ENCODE measurements at regions not wholly inside any gene's neighbourhood (a gene's known extent, or its start where the extent isn't known, plus 50 kb on each side); places are given as distances from the start of the nearest gene placed in this dataset.
"Not testable (repeated sequence)": the region's sequence is repeated elsewhere in the genome, so short reads cannot be mapped to it uniquely, and the experiment has no call there.

- Mint-ChIP-seq H3K36me3 (no peaks in the 10 kb centered on the region), H3K27ac (no peak overlapping the region), H3K4me3 (no peak overlapping the region), H3K4me1 (no peaks in the 10 kb centered on the region), H3K9me3 (ENCODE audit: low read depth) (no peaks in the 10 kb centered on the region), H3K27me3 (no peaks in the 10 kb centered on the region)
- no peak for ATAC-seq
- no peak for DNase-seq
- CTCF ChIA-PET = no interaction called here
Observed at GRCh38 chr12:126976579-126976978, 1290.4 kb upstream of the TMEM132C start.

DNA sequence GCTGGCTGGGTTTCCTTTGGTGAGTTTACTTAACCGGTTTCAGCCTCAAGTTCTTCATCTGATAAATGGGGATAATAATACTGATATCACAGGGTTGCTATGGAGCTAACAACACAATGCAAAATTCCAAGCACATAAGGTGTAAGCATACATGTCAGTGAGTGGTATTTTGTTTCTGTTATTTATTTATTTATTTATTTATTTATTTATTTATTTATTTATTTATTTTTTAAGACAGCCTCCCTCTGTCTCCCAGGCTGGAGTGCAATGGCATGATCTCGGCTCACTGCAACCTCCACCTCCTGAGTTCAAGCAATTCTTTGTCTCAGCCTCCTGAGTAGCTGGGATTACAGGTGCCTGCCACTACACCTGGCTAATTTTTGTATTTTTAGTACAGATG lies 1287.4 kb upstream of the TMEM132C start:
- DNase-seq; H3K4me3 Mint-ChIP-seq; ATAC-seq; H3K27me3 Mint-ChIP-seq; H3K27ac Mint-ChIP-seq; CTCF ChIA-PET; H3K36me3 Mint-ChIP-seq; H3K4me1 Mint-ChIP-seq; H3K9me3 Mint-ChIP-seq (ENCODE audit: low read depth): not testable (repeated sequence)

- no peak for DNase-seq
- Mint-ChIP-seq H3K4me1 (no peaks in the 10 kb centered on the region), H3K27me3 (no peaks in the 10 kb centered on the region), H3K4me3 (no peak overlapping the region), H3K36me3 (no peaks in the 10 kb centered on the region), H3K9me3 (ENCODE audit: low read depth) (peaks cover 10% of the 10 kb centered on the region), H3K27ac (no peak overlapping the region)
- ATAC-seq = no peak
- CTCF ChIA-PET = no interaction called here
Observed at GRCh38 chr12:126982707-126983106, 1284.3 kb upstream of the TMEM132C start.

- CTCF ChIA-PET; H3K4me3 Mint-ChIP-seq; H3K36me3 Mint-ChIP-seq; H3K27me3 Mint-ChIP-seq; DNase-seq; H3K9me3 Mint-ChIP-seq (ENCODE audit: low read depth); H3K27ac Mint-ChIP-seq; H3K4me1 Mint-ChIP-seq; ATAC-seq: not testable (repeated sequence)
Observed at GRCh38 chr12:126983735-126984134, 1283.2 kb upstream of the TMEM132C start.

DNA sequence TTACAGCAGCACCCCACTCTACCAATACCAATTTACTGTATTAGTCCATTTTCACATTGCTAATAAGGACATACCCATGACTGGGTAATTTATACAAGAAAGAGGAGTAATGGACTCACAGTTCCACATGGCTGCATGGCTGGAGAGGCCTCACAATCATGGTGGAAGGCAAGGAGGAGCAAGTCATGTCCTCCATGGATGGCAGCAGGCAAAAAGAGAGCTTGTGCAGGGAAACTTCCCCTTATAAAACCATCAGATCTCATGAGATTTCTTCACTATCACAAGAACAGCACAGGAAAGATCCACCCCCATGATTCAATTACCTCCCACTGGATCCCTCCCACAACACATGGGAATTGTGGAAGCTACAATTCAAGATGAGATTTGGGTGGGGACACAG lies 1281.3 kb upstream of the TMEM132C start:
- not testable (repeated sequence) for H3K27me3 Mint-ChIP-seq; DNase-seq; H3K4me3 Mint-ChIP-seq; H3K36me3 Mint-ChIP-seq; H3K4me1 Mint-ChIP-seq; H3K9me3 Mint-ChIP-seq (ENCODE audit: low read depth); H3K27ac Mint-ChIP-seq; ATAC-seq
- CTCF ChIA-PET = interaction anchor here (0.6 kb wide), 1 partner anchor 18 kb away, joined by 3 read pairs; no protein-coding TSS in a partner anchor

GRCh38 chr12:126989532-126989931 lies 1277.4 kb upstream of the TMEM132C start:
- Mint-ChIP-seq H3K27me3 (no peaks in the 10 kb centered on the region), H3K36me3 (no peaks in the 10 kb centered on the region), H3K27ac (no peak overlapping the region), H3K4me3 (no peak overlapping the region), H3K4me1 (no peaks in the 10 kb centered on the region), H3K9me3 (ENCODE audit: low read depth) (peaks cover 7% of the 10 kb centered on the region)
- CTCF ChIA-PET = no interaction called here
- no peak for DNase-seq
- ATAC-seq = no peak

DNA sequence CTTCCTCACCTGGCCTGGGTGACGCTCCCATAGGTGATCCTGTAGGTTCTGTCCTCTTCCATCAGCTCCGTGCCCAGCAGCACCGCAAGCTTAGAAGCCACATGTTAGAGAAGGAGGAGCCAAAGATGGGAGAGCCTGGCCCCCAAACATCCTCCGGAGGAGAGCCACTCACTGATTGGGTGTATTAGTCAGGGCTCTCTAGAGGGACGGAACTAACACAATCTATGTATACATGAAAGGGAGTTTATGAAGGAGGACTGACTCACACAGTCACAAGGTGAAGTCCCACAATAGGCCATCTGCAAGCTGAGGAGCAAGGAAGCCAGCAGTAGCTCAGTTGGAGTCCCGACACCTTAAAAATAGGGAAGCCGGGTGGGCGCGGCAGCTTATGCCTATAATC lies 1273.1 kb upstream of the TMEM132C start:
- Mint-ChIP-seq H3K27me3 (no peaks in the 10 kb centered on the region), H3K4me1 (no peaks in the 10 kb centered on the region), H3K4me3 (no peak overlapping the region), H3K27ac (no peak overlapping the region), H3K36me3 (no peaks in the 10 kb centered on the region), H3K9me3 (ENCODE audit: low read depth) (no peaks in the 10 kb centered on the region)
- DNase-seq = no peak
- ATAC-seq = no peak
- CTCF ChIA-PET = no interaction called here

DNA sequence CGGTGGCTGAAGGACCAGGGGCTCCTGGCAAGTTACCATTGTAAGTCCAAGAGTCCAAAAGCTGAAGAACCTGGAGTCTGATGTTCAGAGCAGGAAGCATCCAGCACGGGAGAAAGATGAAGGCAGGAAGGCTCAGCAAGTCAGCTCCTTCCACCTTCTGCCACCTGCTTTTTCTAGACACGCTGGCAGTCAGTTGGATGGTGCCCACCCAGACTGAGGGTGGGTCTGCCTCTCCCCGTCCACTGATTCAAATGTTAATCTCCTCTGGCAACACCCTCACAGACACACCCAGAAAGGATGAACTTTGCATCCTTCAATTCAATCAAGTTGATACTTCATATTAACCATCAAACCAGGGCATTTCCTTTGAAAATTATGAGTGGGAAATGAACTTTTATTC lies 1272.4 kb upstream of the TMEM132C start:
- Mint-ChIP-seq H3K4me1 (no peaks in the 10 kb centered on the region), H3K27me3 (no peaks in the 10 kb centered on the region), H3K4me3 (no peak overlapping the region), H3K36me3 (no peaks in the 10 kb centered on the region), H3K9me3 (ENCODE audit: low read depth) (peaks cover 1% of the 10 kb centered on the region), H3K27ac (no peak overlapping the region)
- DNase-seq = no peak
- no peak for ATAC-seq
- CTCF ChIA-PET = no interaction called here

DNA sequence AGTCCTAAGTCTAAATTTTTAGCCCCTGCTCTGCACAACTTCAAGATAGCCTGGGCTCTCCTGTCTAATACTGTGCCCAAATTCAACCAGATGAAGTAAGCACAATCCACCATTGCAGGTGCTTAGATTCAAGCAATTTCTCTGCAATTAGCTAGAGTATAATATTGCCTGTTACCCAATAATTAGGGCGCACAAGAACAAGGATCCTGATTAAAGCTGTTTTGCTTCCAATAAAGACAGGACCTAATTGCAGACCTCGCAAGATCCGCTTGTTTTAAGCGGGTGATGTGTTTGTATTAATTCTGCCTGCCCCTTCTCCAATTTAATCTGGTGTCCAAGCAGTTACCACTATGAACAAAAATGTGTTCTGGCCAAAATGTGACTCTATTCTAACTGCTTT lies 1268.9 kb upstream of the TMEM132C start:
- Mint-ChIP-seq H3K4me1 (no peaks in the 10 kb centered on the region), H3K27me3 (no peaks in the 10 kb centered on the region), H3K27ac (no peak overlapping the region), H3K9me3 (ENCODE audit: low read depth) (peaks cover 1% of the 10 kb centered on the region), H3K4me3 (no peak overlapping the region), H3K36me3 (no peaks in the 10 kb centered on the region)
- DNase-seq = no peak
- CTCF ChIA-PET = no interaction called here
- ATAC-seq = no peak

DNA sequence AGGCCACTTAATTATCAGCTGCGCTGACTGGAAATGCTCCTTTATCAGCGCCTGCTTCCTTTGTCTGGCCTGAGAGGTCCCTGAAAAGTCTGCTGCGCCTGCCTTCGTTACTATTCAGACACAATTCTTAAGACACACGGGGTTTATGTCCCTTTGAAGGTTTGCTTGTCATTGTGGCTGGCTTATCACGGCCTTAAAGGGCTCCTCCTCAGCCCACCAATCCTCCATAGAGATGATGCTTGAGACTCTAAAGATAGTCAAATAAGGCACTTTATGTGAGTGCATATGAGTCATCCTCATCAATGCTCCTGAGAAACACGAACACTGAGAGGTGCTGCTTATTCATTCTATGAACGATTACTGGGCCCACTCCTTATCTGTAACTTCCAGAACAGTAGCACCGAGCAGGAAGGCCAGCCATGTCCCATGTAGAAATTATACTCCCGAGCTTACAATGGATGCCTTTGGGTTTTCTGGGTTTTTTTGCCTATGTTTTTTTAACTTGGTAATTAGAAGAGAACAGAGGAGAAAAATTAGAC lies 1268.2 kb upstream of the TMEM132C start:
- DNase-seq = no peak
- Mint-ChIP-seq H3K4me1 (no peaks in the 10 kb centered on the region), H3K27ac (no peak overlapping the region), H3K27me3 (no peaks in the 10 kb centered on the region), H3K4me3 (no peak overlapping the region), H3K9me3 (ENCODE audit: low read depth) (peaks cover 1% of the 10 kb centered on the region), H3K36me3 (no peaks in the 10 kb centered on the region)
- CTCF ChIA-PET = no interaction called here
- ATAC-seq = no peak

DNA sequence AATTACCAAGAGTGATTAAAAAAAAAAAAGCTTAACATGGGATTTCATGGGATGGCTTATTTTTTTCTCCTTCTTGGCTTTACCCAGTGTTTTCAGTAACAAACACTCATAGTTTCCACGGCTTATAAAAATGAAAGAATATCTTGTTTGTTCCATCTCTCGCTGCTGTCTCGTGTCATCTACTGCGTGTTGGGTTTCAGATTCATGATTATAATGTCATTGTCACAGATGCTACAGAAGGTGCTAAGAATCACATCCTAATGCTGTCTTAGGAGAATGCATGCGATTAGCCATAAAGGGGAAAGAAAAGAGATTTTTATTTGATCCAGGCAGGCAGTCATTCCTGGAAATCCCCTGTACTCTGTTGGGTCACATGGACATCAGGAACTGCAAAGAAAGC lies 1267.6 kb upstream of the TMEM132C start:
- H3K27me3 Mint-ChIP-seq = no peaks in the 10 kb centered on the region
- H3K27ac Mint-ChIP-seq = no peak overlapping the region
- H3K4me1 Mint-ChIP-seq = no peaks in the 10 kb centered on the region
- DNase-seq (no peak), ATAC-seq (no peak)
- no peaks in the 10 kb centered on the region for H3K36me3 Mint-ChIP-seq
- CTCF ChIA-PET = no interaction called here
- no peak overlapping the region for H3K4me3 Mint-ChIP-seq
- H3K9me3 Mint-ChIP-seq (ENCODE audit: low read depth) = peaks cover 1% of the 10 kb centered on the region

DNA sequence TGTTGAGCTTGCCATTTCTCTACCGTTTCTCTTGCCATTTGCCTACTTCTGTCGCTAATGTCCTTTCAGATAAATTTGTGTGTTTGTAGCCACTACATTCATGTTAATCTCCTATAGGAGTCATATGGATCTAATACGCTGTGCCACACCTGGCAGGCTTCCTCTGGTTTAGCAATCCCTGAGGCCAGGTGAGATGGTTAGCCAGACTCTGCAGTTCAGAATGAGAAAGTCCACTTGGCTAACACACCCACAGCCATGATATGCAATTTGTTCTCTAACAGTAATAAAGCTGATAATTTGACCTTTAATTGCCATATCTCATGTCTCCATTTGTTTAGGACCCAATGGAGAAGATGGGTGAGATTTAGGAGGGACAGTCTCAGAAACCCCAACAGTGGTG lies 1261.6 kb upstream of the TMEM132C start:
- no peak for ATAC-seq
- H3K9me3 Mint-ChIP-seq (ENCODE audit: low read depth) = no peaks in the 10 kb centered on the region
- H3K4me3 Mint-ChIP-seq = no peak overlapping the region
- no peaks in the 10 kb centered on the region for H3K27me3 Mint-ChIP-seq
- DNase-seq = no peak
- H3K27ac Mint-ChIP-seq = no peak overlapping the region
- CTCF ChIA-PET = no interaction called here
- no peaks in the 10 kb centered on the region for H3K36me3 Mint-ChIP-seq
- H3K4me1 Mint-ChIP-seq = no peaks in the 10 kb centered on the region

DNA sequence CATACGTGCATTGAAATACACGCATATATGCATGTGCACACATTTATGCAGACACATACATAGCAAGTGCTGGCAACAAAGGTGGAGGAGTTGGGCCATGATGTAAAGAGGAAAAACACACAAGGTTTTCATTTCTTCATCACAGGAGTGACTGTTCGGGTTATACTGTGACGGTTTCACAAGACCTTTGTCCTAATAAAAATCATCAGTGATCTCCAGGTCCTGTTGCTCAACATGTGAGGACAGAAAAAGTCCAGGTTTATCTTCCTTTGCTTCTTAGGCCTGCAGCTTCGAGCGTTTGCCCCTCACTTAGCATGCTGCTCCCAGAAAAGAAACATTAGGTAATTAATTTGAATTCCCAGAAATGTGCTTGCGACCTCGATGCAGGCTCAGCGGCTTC lies 1260.0 kb upstream of the TMEM132C start:
- H3K4me3 Mint-ChIP-seq = no peak overlapping the region
- no peaks in the 10 kb centered on the region for H3K9me3 Mint-ChIP-seq (ENCODE audit: low read depth)
- H3K4me1 Mint-ChIP-seq = no peaks in the 10 kb centered on the region
- H3K27ac Mint-ChIP-seq = no peak overlapping the region
- no peak for ATAC-seq
- DNase-seq = no peak
- H3K36me3 Mint-ChIP-seq = no peaks in the 10 kb centered on the region
- no peaks in the 10 kb centered on the region for H3K27me3 Mint-ChIP-seq
- CTCF ChIA-PET = no interaction called here

DNA sequence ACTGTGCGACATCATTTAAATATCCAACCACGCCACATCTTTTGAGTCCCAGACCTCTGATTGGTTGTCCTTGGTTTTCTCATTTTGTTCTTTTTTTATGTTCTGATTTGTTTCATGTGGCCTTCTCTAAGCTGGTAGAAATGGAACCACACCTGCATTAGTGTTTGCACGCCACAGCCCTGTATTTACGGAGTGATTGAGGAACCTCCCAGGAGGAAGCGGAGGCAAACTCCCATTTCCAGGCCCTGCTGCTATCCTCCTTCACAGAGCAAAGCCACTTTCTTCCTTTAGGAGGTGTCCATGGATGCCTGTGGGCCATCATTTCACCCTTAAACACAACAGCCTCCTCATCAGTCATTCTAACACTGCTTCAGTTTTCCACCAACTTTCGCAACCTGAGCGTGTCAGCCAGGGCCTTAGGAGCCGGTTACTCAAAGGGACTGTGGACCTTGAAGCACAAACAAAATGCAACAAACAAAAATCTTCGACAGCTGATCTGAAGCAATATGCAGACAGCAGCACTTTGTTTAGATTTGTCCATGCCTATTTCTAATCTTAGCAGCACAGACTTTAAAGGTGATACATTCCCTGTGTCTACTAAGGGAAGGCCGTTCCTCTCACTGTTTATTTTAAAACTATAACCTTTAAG lies 1258.1 kb upstream of the TMEM132C start:
- H3K4me1 Mint-ChIP-seq = no peaks in the 10 kb centered on the region

GRCh38 chr12:127012109-127012508 lies 1254.9 kb upstream of the TMEM132C start:
- no peak for ATAC-seq

More for the DNA sequence above, 1258.1 kb upstream of the TMEM132C start:
- no peaks in the 10 kb centered on the region for H3K27me3 Mint-ChIP-seq
- no peaks in the 10 kb centered on the region for H3K9me3 Mint-ChIP-seq (ENCODE audit: low read depth)
- CTCF ChIA-PET = no interaction called here
- no peak overlapping the region for H3K4me3 Mint-ChIP-seq
- ATAC-seq (no peak), DNase-seq (no peak)
- H3K27ac Mint-ChIP-seq = no peak overlapping the region
- no peaks in the 10 kb centered on the region for H3K36me3 Mint-ChIP-seq

More at GRCh38 chr12:127012109-127012508, 1254.9 kb upstream of the TMEM132C start:
- CTCF ChIA-PET = no interaction called here
- Mint-ChIP-seq H3K27me3 (no peaks in the 10 kb centered on the region), H3K4me1 (no peaks in the 10 kb centered on the region), H3K27ac (no peak overlapping the region), H3K4me3 (no peak overlapping the region), H3K36me3 (no peaks in the 10 kb centered on the region), H3K9me3 (ENCODE audit: low read depth) (no peaks in the 10 kb centered on the region)
- DNase-seq = no peak

Measured in activated CD8-positive, alpha-beta memory T cell treated with anti-CD3 and anti-CD28 coated beads, Interleukin-2, amount 10 ng/mL, durations not matched to agents 7 days and 5 days (primary cell).